Epidermal melanocyte (primary cell): ENCODE measurements at regions not wholly inside any gene's neighbourhood (a gene's known extent, or its start where the extent isn't known, plus 50 kb on each side); places are given as distances from the start of the nearest gene placed in this dataset.

Experiments used
- DNase-seq: peaks from one replicate; pipeline ENCODE4 v3.0.0; 2011; ENCODE audit warnings: low spot score; ENCODE audit not compliant: insufficient read length

DNA sequence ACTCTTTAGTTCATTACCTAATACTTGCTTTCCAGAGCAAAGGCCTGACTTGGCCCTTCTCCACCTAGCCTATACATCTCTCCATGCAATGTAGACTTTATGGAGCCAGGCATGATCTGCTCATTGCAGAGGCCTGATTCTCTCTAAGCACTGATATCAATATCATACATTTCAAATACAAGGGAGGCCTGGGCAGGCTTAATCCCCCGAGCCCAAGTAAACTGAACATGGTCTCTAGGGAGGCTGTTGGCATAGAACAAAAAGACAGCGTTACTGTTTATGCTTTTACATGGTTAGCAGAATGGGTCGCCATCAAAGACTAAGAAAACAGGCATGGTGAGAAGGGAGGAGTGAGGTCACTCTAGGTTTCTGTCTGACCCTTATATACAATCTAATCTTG, 695.1 kb downstream of the ZEB2 start:
- DNase-seq, result no peak

DNA sequence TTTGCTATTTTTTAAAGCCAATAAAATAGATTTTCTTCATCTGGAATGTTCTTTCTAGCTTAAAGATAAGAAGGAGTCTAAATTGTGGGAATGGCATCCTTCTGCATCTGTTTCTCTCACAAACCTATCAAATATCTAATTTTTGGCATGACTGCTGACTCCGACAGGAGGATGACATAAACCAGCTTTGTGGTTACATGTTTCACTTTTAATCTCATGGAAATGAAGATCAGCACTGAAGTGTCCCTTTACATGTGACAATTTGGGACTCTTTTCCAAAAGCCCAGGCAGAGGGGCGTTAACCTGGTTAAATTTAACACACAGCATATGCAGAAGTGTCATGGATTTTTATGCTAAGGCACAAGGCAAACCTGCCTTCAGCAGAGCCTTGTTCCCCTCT, 694.7 kb downstream of the ARHGAP15 start:
- DNase-seq, result no peak

DNA sequence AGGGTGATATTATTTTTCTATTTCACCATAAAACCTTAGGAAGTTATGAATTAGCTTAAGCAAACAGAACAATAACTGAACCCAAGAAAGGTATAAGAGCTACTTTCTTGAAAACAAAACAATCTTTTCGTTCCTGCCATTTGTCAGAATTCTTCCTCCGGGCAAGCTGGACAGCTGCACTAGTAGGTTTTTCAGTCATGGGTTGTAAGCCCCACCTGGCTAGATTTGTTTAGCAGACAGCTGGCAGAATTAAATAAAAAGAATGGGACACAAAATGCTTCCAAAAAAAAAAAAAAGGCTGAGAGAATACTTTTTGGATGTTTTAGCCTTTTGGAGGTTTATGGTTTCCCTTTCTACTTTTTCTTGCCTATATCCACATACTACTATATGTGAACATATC, 694.1 kb downstream of the ARHGAP15 start:
- no peak for DNase-seq

DNA sequence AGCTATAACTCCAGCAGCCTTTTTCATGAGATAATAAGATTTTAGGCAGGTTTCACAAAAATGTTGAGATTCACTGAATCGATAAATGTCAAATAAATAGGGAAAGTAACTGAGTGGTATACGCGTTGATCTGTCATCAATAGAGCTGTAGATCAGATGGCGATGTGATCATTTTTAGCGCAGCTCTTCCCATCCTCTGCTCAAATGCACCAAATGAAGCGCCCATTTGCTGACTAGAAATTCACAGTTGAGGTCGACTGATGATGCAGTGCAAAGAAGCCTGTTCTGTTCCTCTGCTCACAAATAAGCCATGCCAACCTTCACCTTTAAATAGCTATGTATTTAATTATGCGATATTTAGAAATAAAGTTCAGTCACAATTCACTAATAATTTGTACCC, 693.5 kb downstream of the ARHGAP15 start:
- no peak for DNase-seq

DNA sequence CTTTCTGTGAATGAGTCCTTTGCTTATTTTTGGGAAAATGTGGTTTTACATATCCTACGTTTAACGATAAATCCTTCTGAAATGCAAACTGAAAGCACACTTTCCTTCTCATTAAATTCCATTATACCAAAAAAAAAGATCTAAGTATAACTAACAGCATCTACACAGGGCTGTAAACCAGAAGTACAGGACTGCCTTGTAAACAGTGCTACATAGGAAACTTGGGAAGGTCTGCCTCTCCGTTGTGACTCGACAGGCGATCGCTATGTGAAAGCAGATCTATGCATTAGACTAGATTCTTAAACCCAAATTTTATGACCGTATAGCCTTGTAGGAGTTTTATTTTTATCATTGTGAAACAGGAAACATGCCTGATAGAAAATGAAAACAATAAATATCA, 690.5 kb downstream of the ARHGAP15 start:
- DNase-seq, result no peak

DNA sequence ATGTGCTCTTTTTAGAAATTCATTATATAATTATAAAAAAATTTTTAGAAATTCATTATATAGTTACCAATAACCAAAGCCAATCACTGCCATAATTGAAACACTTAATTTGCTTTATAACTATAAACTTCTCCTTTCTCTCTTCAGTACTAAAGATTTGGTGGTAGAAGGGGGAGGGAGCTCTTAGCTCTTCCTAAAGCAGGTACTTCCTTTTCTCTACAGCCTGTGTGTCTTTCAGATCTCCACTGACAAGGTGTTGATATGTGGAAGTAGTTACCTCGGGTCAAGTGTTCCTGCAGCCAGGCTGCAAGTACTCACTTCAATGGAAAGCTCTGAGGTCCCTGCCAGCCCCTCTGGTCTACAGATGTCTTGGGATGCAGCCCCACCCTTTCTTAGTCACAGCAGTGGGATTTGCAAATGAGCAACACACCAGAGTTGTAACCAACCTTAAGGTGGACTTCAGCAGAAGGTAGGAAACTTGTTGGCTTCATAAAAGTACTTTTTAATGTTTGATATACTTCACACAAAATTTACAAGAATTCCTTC, 690.0 kb downstream of the ARHGAP15 start:
- no peak for DNase-seq
